ENCODE measurements at regions not wholly inside any gene's neighbourhood (a gene's known extent, or its start where the extent isn't known, plus 50 kb on each side); places are given as distances from the start of the nearest gene placed in this dataset.

GRCh38 chr7:49389871-49390479 is 383.5 kb upstream of the VWC2 start:
- H2AFZ ChIP-seq (ENCODE audit: low read length): no peak overlapping the region

GRCh38 chr7:49396229-49396628 is 377.2 kb upstream of the VWC2 start:
- no peaks in the 10 kb centered on the region for H3F3A ChIP-seq (ENCODE audit: low read depth)
- H3K4me3 ChIP-seq (ENCODE audit: low read length, poor library complexity, severe bottlenecking): no peak overlapping the region
- H3K36me3 ChIP-seq (ENCODE audit: insufficient read depth, low read length): no peaks in the 10 kb centered on the region
- no peak for TF ChIP-seq EZH2phosphoT487 (IDR thresholded peaks at IDR 0.05; ENCODE audit: borderline replicate concordance)
- TF ChIP-seq CTCF (conservative IDR thresholded peaks at IDR 0.05; ENCODE audit: low read length): no peak
- no peaks in the 10 kb centered on the region for H3K79me2 ChIP-seq (ENCODE audit: insufficient read depth, low read length)
- no peak overlapping the region for H3K4me2 ChIP-seq (ENCODE audit: low read depth, low read length, poor library complexity, severe bottlenecking)
- no peaks in the 10 kb centered on the region for H4K20me1 ChIP-seq (ENCODE audit: insufficient read depth, low read length, poor library complexity, severe bottlenecking)
- H3K4me1 ChIP-seq (ENCODE audit: insufficient read depth, low read length, poor library complexity, severe bottlenecking): no peaks in the 10 kb centered on the region
- H3K9me2 ChIP-seq (replicated peaks; ENCODE audit: low read depth, low read length): no peaks in the 10 kb centered on the region
- H3K9me3 ChIP-seq (ENCODE audit: insufficient read depth, low read depth, low read length): no peaks in the 10 kb centered on the region
- no peak overlapping the region for H3K9ac ChIP-seq (ENCODE audit: low read depth, low read length, poor library complexity, severe bottlenecking)
- no peaks in the 10 kb centered on the region for H3K27me3 ChIP-seq (ENCODE audit: insufficient read depth, low read length, poor library complexity, severe bottlenecking)
- no peak overlapping the region for H2AFZ ChIP-seq (ENCODE audit: low read length)

More at GRCh38 chr7:49389871-49390479, 383.5 kb upstream of the VWC2 start:
- no peak overlapping the region for H3K9ac ChIP-seq (ENCODE audit: low read depth, low read length, poor library complexity, severe bottlenecking)
- H3F3A ChIP-seq (ENCODE audit: low read depth): no peaks in the 10 kb centered on the region
- H3K9me2 ChIP-seq (replicated peaks; ENCODE audit: low read depth, low read length): no peaks in the 10 kb centered on the region
- H3K79me2 ChIP-seq (ENCODE audit: insufficient read depth, low read length): no peaks in the 10 kb centered on the region
- no peaks in the 10 kb centered on the region for H3K9me3 ChIP-seq (ENCODE audit: insufficient read depth, low read depth, low read length)
- no peak for TF ChIP-seq EZH2phosphoT487 (IDR thresholded peaks at IDR 0.05; ENCODE audit: borderline replicate concordance)
- TF ChIP-seq CTCF (conservative IDR thresholded peaks at IDR 0.05; ENCODE audit: low read length): no peak
- H4K20me1 ChIP-seq (ENCODE audit: insufficient read depth, low read length, poor library complexity, severe bottlenecking): no peaks in the 10 kb centered on the region
- no peaks in the 10 kb centered on the region for H3K27me3 ChIP-seq (ENCODE audit: insufficient read depth, low read length, poor library complexity, severe bottlenecking)
- H3K36me3 ChIP-seq (ENCODE audit: insufficient read depth, low read length): no peaks in the 10 kb centered on the region
- H3K4me3 ChIP-seq (ENCODE audit: low read length, poor library complexity, severe bottlenecking): no peak overlapping the region
- no peaks in the 10 kb centered on the region for H3K4me1 ChIP-seq (ENCODE audit: insufficient read depth, low read length, poor library complexity, severe bottlenecking)
- H3K4me2 ChIP-seq (ENCODE audit: low read depth, low read length, poor library complexity, severe bottlenecking): no peak overlapping the region

- Histone ChIP-seq H3K9me2 (replicated peaks; ENCODE audit: low read depth, low read length) (no peaks in the 10 kb centered on the region), H3K27me3 (ENCODE audit: insufficient read depth, low read length, poor library complexity, severe bottlenecking) (no peaks in the 10 kb centered on the region), H2AFZ (ENCODE audit: low read length) (no peak overlapping the region), H3K4me3 (ENCODE audit: low read length, poor library complexity, severe bottlenecking) (no peak overlapping the region), H4K20me1 (ENCODE audit: insufficient read depth, low read length, poor library complexity, severe bottlenecking) (no peaks in the 10 kb centered on the region), H3K9ac (ENCODE audit: low read depth, low read length, poor library complexity, severe bottlenecking) (no peak overlapping the region), H3K4me1 (ENCODE audit: insufficient read depth, low read length, poor library complexity, severe bottlenecking) (no peaks in the 10 kb centered on the region), H3K4me2 (ENCODE audit: low read depth, low read length, poor library complexity, severe bottlenecking) (no peak overlapping the region), H3K79me2 (ENCODE audit: insufficient read depth, low read length) (no peaks in the 10 kb centered on the region), H3K9me3 (ENCODE audit: insufficient read depth, low read depth, low read length) (no peaks in the 10 kb centered on the region), H3F3A (ENCODE audit: low read depth) (no peaks in the 10 kb centered on the region), H3K36me3 (ENCODE audit: insufficient read depth, low read length) (no peaks in the 10 kb centered on the region)
- TF ChIP-seq EZH2phosphoT487 (IDR thresholded peaks at IDR 0.05; ENCODE audit: borderline replicate concordance) (no peak), CTCF (conservative IDR thresholded peaks at IDR 0.05; ENCODE audit: low read length) (no peak)
Measured at GRCh38 chr7:49397750-49398149, 375.7 kb upstream of the VWC2 start.

All from Loucy (cell line).